ENCODE measurements at regions not wholly inside any gene's neighbourhood (a gene's known extent, or its start where the extent isn't known, plus 50 kb on each side); places are given as distances from the start of the nearest gene placed in this dataset.
"Not testable (repeated sequence)": the region's sequence is repeated elsewhere in the genome, so short reads cannot be mapped to it uniquely, and the experiment has no call there.

GRCh38 chr15:75775296-75776064 is 62.8 kb upstream of the CSPG4 start:
- H3K27ac ChIP-seq (ENCODE audit: low read depth, low read length), result no peak overlapping the region
- H3K9ac ChIP-seq (ENCODE audit: low read length), result no peak overlapping the region
- no peaks in the 10 kb centered on the region for H3K27me3 ChIP-seq (ENCODE audit: control insufficient read depth, insufficient read depth, low read length)
- no peak overlapping the region for H3K4me3 ChIP-seq (ENCODE audit: low read length)
- H3K36me3 ChIP-seq (ENCODE audit: control insufficient read depth, insufficient read depth, low read length), result no peaks in the 10 kb centered on the region
- H3K4me1 ChIP-seq (ENCODE audit: control insufficient read depth, insufficient read depth, low read length), result peaks cover 4% of the 10 kb centered on the region

- not testable (repeated sequence) for H3K4me3 ChIP-seq (ENCODE audit: low read length); H3K27me3 ChIP-seq (ENCODE audit: control insufficient read depth, insufficient read depth, low read length); H3K4me1 ChIP-seq (ENCODE audit: control insufficient read depth, insufficient read depth, low read length); H3K9ac ChIP-seq (ENCODE audit: low read length); H3K27ac ChIP-seq (ENCODE audit: low read depth, low read length); H3K36me3 ChIP-seq (ENCODE audit: control insufficient read depth, insufficient read depth, low read length)
Observed at GRCh38 chr15:75773974-75774373, 61.3 kb upstream of the CSPG4 start.

- H3K36me3 ChIP-seq (ENCODE audit: control insufficient read depth, insufficient read depth, low read length); H3K27me3 ChIP-seq (ENCODE audit: control insufficient read depth, insufficient read depth, low read length); H3K9ac ChIP-seq (ENCODE audit: low read length); H3K4me1 ChIP-seq (ENCODE audit: control insufficient read depth, insufficient read depth, low read length); H3K4me3 ChIP-seq (ENCODE audit: low read length); H3K27ac ChIP-seq (ENCODE audit: low read depth, low read length): not testable (repeated sequence)
Observed at GRCh38 chr15:75771054-75771453, 58.4 kb upstream of the CSPG4 start.

- H3K9ac ChIP-seq (ENCODE audit: low read length), result no peak overlapping the region
- no peaks in the 10 kb centered on the region for H3K36me3 ChIP-seq (ENCODE audit: control insufficient read depth, insufficient read depth, low read length)
- H3K4me1 ChIP-seq (ENCODE audit: control insufficient read depth, insufficient read depth, low read length), result no peaks in the 10 kb centered on the region
- no peak overlapping the region for H3K27ac ChIP-seq (ENCODE audit: low read depth, low read length)
- no peak overlapping the region for H3K4me3 ChIP-seq (ENCODE audit: low read length)
- H3K27me3 ChIP-seq (ENCODE audit: control insufficient read depth, insufficient read depth, low read length), result no peaks in the 10 kb centered on the region
Observed at GRCh38 chr15:75770131-75770530, 57.5 kb upstream of the CSPG4 start.

- not testable (repeated sequence) for H3K4me1 ChIP-seq (ENCODE audit: control insufficient read depth, insufficient read depth, low read length); H3K27ac ChIP-seq (ENCODE audit: low read depth, low read length); H3K4me3 ChIP-seq (ENCODE audit: low read length); H3K27me3 ChIP-seq (ENCODE audit: control insufficient read depth, insufficient read depth, low read length); H3K9ac ChIP-seq (ENCODE audit: low read length); H3K36me3 ChIP-seq (ENCODE audit: control insufficient read depth, insufficient read depth, low read length)
Observed at GRCh38 chr15:75768526-75768925, 55.9 kb upstream of the CSPG4 start.

GRCh38 chr15:75765551-75766305 is 53.1 kb upstream of the CSPG4 start:
- H3K36me3 ChIP-seq (ENCODE audit: control insufficient read depth, insufficient read depth, low read length); H3K27ac ChIP-seq (ENCODE audit: low read depth, low read length); H3K4me1 ChIP-seq (ENCODE audit: control insufficient read depth, insufficient read depth, low read length); H3K27me3 ChIP-seq (ENCODE audit: control insufficient read depth, insufficient read depth, low read length); H3K9ac ChIP-seq (ENCODE audit: low read length); H3K4me3 ChIP-seq (ENCODE audit: low read length): not testable (repeated sequence)

GRCh38 chr15:75764845-75765550 is 52.4 kb upstream of the CSPG4 start:
- H3K4me1 ChIP-seq (ENCODE audit: control insufficient read depth, insufficient read depth, low read length); H3K27ac ChIP-seq (ENCODE audit: low read depth, low read length); H3K36me3 ChIP-seq (ENCODE audit: control insufficient read depth, insufficient read depth, low read length); H3K9ac ChIP-seq (ENCODE audit: low read length); H3K4me3 ChIP-seq (ENCODE audit: low read length); H3K27me3 ChIP-seq (ENCODE audit: control insufficient read depth, insufficient read depth, low read length): not testable (repeated sequence)

- H3K9ac ChIP-seq (ENCODE audit: low read length); H3K27me3 ChIP-seq (ENCODE audit: control insufficient read depth, insufficient read depth, low read length): not testable (repeated sequence)
Observed at GRCh38 chr15:75763635-75764600, 51.3 kb upstream of the CSPG4 start.

GRCh38 chr15:75763137-75763611 is 50.5 kb upstream of the CSPG4 start:
- no peak overlapping the region for H3K27ac ChIP-seq (ENCODE audit: low read depth, low read length)
- no peak overlapping the region for H3K9ac ChIP-seq (ENCODE audit: low read length)

More at GRCh38 chr15:75763635-75764600, 51.3 kb upstream of the CSPG4 start:
- H3K4me3 ChIP-seq (ENCODE audit: low read length); H3K36me3 ChIP-seq (ENCODE audit: control insufficient read depth, insufficient read depth, low read length); H3K27ac ChIP-seq (ENCODE audit: low read depth, low read length); H3K4me1 ChIP-seq (ENCODE audit: control insufficient read depth, insufficient read depth, low read length): not testable (repeated sequence)

More at GRCh38 chr15:75763137-75763611, 50.5 kb upstream of the CSPG4 start:
- Histone ChIP-seq H3K27me3 (ENCODE audit: control insufficient read depth, insufficient read depth, low read length) (no peaks in the 10 kb centered on the region), H3K36me3 (ENCODE audit: control insufficient read depth, insufficient read depth, low read length) (no peaks in the 10 kb centered on the region), H3K4me1 (ENCODE audit: control insufficient read depth, insufficient read depth, low read length) (peaks cover 2% of the 10 kb centered on the region), H3K4me3 (ENCODE audit: low read length) (no peak overlapping the region)
